Type B pancreatic cell (in vitro differentiated cells): ENCODE measurements at regions not wholly inside any gene's neighbourhood (a gene's known extent, or its start where the extent isn't known, plus 50 kb on each side); places are given as distances from the start of the nearest gene placed in this dataset.
A peak's percentile ranks its signal among the peaks of the same experiment; 100 is the strongest.
"Not testable (repeated sequence)": the region's sequence is repeated elsewhere in the genome, so short reads cannot be mapped to it uniquely, and the experiment has no call there.

ENCODE experiments used
- DNase-seq: peaks from one replicate; pipeline ENCODE4 v3.0.0; 2021; ENCODE audit warnings: mixed read lengths; ENCODE audit not compliant: unreplicated experiment; ENCODE audit errors: extremely low spot score
- H3K27ac Mint-ChIP-seq: 2 replicates; pipeline ENCODE4 v1.8.0; 2021; ENCODE audit warnings: mild to moderate bottlenecking, mixed read lengths
- H3K27me3 Mint-ChIP-seq: 2 replicates; pipeline ENCODE4 v1.8.0; 2021; ENCODE audit warnings: mixed read lengths
- H3K36me3 Mint-ChIP-seq: 2 replicates; pipeline ENCODE4 v1.8.0; 2021; ENCODE audit warnings: mixed read lengths
- H3K4me1 Mint-ChIP-seq: one replicate; pipeline ENCODE4 v1.8.0; 2021; ENCODE audit warnings: mixed read lengths; ENCODE audit not compliant: unreplicated experiment
- H3K4me3 Mint-ChIP-seq: 2 replicates; pipeline ENCODE4 v1.8.0; 2021; ENCODE audit warnings: mild to moderate bottlenecking, mixed read lengths
- H3K9me3 Mint-ChIP-seq: 2 replicates; pipeline ENCODE4 v1.8.0; 2021; ENCODE audit warnings: mixed read lengths
- CTCF ChIP-seq: fragments of 200-600 bp; sonication (generic); conservative IDR thresholded peaks from 2 replicates; pipeline ENCODE4 v1.5.0; 2021; ENCODE audit warnings: antibody characterized with exemption, mild to moderate bottlenecking

GRCh38 chr18:78268226-78268988 is 711.2 kb upstream of the SALL3 start:
- TF ChIP-seq CTCF, result no peak
- Mint-ChIP-seq H3K27ac (no peak overlapping the region), H3K4me3 (no peak overlapping the region), H3K4me1 (peaks cover 6% of the 10 kb centered on the region), H3K27me3 (no peaks in the 10 kb centered on the region), H3K9me3 (no peaks in the 10 kb centered on the region), H3K36me3 (no peaks in the 10 kb centered on the region)
- DNase-seq, result no peak

GRCh38 chr18:78271790-78272189 is 707.8 kb upstream of the SALL3 start:
- Mint-ChIP-seq H3K4me1 (peaks cover 6% of the 10 kb centered on the region), H3K27me3 (no peaks in the 10 kb centered on the region), H3K36me3 (no peaks in the 10 kb centered on the region), H3K4me3 (no peak overlapping the region), H3K9me3 (peaks cover 17% of the 10 kb centered on the region), H3K27ac (no peak overlapping the region)
- no peak for DNase-seq
- no peak for TF ChIP-seq CTCF

- no peak for TF ChIP-seq CTCF
- Mint-ChIP-seq H3K4me3 (no peak overlapping the region), H3K36me3 (no peaks in the 10 kb centered on the region), H3K27ac (no peak overlapping the region), H3K27me3 (no peaks in the 10 kb centered on the region), H3K9me3 (peaks cover 17% of the 10 kb centered on the region), H3K4me1 (peaks cover under 1% of the 10 kb centered on the region)
- DNase-seq, result no peak
Measured at GRCh38 chr18:78273876-78274275, 705.7 kb upstream of the SALL3 start.

GRCh38 chr18:78283425-78283824 is 696.2 kb upstream of the SALL3 start:
- DNase-seq, H3K27me3 Mint-ChIP-seq, H3K36me3 Mint-ChIP-seq, H3K9me3 Mint-ChIP-seq, H3K4me3 Mint-ChIP-seq, H3K4me1 Mint-ChIP-seq, H3K27ac Mint-ChIP-seq: not testable (repeated sequence)

- Mint-ChIP-seq H3K27me3 (peaks cover 24% of the 10 kb centered on the region), H3K27ac (no peak overlapping the region), H3K4me1 (peaks cover 21% of the 10 kb centered on the region), H3K36me3 (no peaks in the 10 kb centered on the region), H3K4me3 (peak overlapping the region; percentile 27), H3K9me3 (no peaks in the 10 kb centered on the region)
- TF ChIP-seq CTCF, result no peak
- no peak for DNase-seq
Measured at GRCh38 chr18:78292618-78293380, 686.8 kb upstream of the SALL3 start.

GRCh38 chr18:78293540-78293939 is 686.1 kb upstream of the SALL3 start:
- TF ChIP-seq CTCF, result no peak
- Mint-ChIP-seq H3K27ac (no peak overlapping the region), H3K9me3 (no peaks in the 10 kb centered on the region), H3K4me3 (peak overlapping the region; percentile 75), H3K27me3 (peaks cover 29% of the 10 kb centered on the region), H3K36me3 (no peaks in the 10 kb centered on the region), H3K4me1 (peaks cover 21% of the 10 kb centered on the region)
- DNase-seq, result no peak
